ENCODE measurements at regions not wholly inside any gene's neighbourhood (a gene's known extent, or its start where the extent isn't known, plus 50 kb on each side); places are given as distances from the start of the nearest gene placed in this dataset.

DNA sequence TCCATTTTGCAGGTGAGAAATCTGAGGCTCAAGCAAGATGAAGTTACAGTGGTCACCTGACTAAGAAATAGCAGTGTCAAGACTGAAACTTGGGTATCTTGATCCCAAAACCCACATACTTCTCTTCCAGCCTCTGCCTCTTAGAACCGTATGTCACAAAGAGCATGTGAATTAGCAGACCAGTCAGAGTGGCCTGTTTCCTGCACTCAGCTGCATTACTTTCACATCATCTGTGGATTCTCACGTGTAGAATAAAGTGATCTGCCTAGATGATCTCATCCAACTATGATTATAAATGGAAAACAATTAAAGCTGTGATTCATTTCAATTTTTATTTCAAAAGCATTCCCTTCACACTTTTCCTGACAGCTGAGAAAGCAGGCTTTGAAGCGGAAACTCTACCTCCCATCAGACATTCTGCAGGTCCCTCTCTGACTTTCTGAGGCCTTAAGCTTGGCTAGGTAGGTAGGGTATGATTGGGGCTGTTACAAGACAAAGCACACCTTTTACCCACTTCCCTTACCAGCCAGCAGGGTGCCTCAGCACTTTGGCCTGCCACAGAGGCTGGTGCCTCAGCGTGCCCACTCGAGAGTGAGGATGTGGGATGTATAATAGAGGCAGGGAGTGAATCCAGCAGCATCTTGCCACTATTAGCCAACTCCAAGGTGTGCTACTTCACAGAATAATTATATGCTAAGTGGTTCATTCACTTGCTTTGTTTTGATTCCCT is 70.2 kb upstream of the PDE1C start:
- TF ChIP-seq, protein P1, sequence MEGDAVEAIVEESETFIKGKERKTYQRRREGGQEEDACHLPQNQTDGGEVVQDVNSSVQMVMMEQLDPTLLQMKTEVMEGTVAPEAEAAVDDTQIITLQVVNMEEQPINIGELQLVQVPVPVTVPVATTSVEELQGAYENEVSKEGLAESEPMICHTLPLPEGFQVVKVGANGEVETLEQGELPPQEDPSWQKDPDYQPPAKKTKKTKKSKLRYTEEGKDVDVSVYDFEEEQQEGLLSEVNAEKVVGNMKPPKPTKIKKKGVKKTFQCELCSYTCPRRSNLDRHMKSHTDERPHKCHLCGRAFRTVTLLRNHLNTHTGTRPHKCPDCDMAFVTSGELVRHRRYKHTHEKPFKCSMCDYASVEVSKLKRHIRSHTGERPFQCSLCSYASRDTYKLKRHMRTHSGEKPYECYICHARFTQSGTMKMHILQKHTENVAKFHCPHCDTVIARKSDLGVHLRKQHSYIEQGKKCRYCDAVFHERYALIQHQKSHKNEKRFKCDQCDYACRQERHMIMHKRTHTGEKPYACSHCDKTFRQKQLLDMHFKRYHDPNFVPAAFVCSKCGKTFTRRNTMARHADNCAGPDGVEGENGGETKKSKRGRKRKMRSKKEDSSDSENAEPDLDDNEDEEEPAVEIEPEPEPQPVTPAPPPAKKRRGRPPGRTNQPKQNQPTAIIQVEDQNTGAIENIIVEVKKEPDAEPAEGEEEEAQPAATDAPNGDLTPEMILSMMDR (conservative IDR thresholded peaks at IDR 0.05 in 1 of 2, IDR thresholded peaks at IDR 0.05 in 1 of 2; ENCODE audit: extremely low read depth in 1 of 2, insufficient read depth in 1 of 2, low read depth in 1 of 2, low read length in 2 of 2), result peak; percentile 9 to 23
- TF ChIP-seq EZH2 (IDR thresholded peaks at IDR 0.05; ENCODE audit: borderline replicate concordance, low read length), result no peak
